Prostate gland (tissue), 2 donors: ENCODE measurements at regions not wholly inside any gene's neighbourhood (a gene's known extent, or its start where the extent isn't known, plus 50 kb on each side); places are given as distances from the start of the nearest gene placed in this dataset.

ENCODE experiments used
- POLR2A ChIP-seq: fragments of 450-650 bp; IDR thresholded peaks from one replicate; pipeline ENCODE4 v1.6.1; 2016; ENCODE audit warnings: antibody characterized with exemption, mild to moderate bottlenecking
- POLR2AphosphoS5 ChIP-seq: sonication (generic); formaldehyde crosslinking; IDR thresholded peaks from one replicate; pipeline ENCODE4 v1.6.1; 2017; ENCODE audit warnings: antibody characterized with exemption
- TF ChIP-seq, protein P1 (sequence below), 4 experiments: fragments of 200-600 bp in 2 of 4; fragments of 450-650 bp in 2 of 4; sonication (generic) in 2 of 4; IDR thresholded peaks; 1 replicate in 3 of 4; 2 replicates in 1 of 4; pipeline ENCODE4 v1.5.1; 2016 to 2019; ENCODE audit warnings: antibody characterized with exemption in 4 of 4, mild to moderate bottlenecking in 2 of 4, moderate library complexity in 2 of 4

DNA sequence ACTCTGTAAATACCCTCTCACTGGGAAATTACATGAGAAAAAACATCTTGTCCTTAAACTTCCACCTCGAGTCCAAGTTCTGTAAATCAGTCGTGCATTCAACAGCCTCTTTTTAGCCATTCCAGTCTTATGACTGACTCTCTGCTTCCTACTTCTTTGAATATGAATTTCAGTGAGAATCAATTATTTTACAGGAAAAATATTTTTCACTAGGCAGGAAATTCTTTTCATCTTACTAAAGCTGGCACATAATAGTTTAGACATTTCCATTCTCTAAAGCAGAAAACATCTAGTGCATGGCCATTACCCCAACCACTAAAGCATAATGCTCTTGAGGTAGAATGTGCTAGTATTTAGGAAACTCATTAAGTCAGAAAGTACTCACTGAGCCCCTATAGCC is 565.7 kb upstream of the FAT1 start:
- TF ChIP-seq, protein P1, sequence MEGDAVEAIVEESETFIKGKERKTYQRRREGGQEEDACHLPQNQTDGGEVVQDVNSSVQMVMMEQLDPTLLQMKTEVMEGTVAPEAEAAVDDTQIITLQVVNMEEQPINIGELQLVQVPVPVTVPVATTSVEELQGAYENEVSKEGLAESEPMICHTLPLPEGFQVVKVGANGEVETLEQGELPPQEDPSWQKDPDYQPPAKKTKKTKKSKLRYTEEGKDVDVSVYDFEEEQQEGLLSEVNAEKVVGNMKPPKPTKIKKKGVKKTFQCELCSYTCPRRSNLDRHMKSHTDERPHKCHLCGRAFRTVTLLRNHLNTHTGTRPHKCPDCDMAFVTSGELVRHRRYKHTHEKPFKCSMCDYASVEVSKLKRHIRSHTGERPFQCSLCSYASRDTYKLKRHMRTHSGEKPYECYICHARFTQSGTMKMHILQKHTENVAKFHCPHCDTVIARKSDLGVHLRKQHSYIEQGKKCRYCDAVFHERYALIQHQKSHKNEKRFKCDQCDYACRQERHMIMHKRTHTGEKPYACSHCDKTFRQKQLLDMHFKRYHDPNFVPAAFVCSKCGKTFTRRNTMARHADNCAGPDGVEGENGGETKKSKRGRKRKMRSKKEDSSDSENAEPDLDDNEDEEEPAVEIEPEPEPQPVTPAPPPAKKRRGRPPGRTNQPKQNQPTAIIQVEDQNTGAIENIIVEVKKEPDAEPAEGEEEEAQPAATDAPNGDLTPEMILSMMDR (IDR thresholded peaks at IDR 0.05) = no peak
- TF ChIP-seq POLR2AphosphoS5 = no peak
- TF ChIP-seq POLR2A = no peak
